ENCODE measurements at regions not wholly inside any gene's neighbourhood (a gene's known extent, or its start where the extent isn't known, plus 50 kb on each side); places are given as distances from the start of the nearest gene placed in this dataset.
"Not testable (repeated sequence)": the region's sequence is repeated elsewhere in the genome, so short reads cannot be mapped to it uniquely, and the experiment has no call there.

DNA sequence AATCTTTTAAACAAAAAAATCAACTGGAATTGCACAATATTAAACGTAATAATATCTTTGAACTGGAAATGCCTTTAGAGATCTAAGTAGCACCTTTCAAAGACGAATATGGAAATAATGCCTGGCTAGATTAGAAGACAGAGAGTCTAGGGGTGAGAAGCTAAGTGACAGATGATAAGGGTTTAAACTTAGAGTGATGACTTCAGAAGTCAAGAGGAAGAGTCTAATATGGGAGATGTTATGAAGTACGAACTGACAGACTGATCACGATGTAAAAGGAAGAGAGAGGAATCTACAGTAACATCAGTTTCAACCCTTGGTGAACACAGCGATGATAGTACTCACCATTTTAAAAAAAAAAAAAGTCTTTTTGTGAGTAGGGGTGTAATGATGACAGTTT, 57.9 kb downstream of the HINT1 start:
- DNase-seq (ENCODE audit: low read depth in 3 of 3, low spot score in 1 of 3), result no peak

DNA sequence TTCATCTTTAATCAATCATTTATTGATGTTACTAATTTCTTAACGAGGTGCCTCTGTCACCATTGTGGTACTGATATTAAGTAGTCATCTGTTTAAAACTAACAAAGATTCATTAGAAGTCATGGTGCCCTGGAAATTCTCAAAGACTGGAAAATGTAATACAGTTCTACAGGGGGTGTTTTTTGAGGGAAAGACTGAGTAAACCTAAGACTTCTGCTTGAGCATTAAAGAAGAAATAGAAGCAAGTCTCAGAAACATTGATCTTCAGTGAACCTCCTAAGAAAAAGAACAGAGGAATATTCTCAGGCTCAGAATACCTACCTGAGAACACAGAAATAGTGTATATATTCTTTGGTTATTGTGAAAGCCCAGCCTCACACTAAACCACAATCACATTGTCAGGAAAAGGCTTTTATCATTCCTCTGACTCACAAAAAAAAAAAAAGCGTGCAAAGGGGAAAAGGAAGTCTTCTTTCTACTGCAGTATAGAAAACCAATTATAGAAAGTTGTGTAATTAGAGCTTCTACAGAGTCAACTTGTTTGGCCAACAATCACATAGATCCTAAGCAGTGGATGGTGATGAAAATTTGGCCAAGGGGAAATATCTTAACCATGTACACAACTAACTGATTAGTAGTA, 60.8 kb downstream of the HINT1 start:
- no peak for DNase-seq (ENCODE audit: low read depth in 3 of 3, low spot score in 1 of 3)

DNA sequence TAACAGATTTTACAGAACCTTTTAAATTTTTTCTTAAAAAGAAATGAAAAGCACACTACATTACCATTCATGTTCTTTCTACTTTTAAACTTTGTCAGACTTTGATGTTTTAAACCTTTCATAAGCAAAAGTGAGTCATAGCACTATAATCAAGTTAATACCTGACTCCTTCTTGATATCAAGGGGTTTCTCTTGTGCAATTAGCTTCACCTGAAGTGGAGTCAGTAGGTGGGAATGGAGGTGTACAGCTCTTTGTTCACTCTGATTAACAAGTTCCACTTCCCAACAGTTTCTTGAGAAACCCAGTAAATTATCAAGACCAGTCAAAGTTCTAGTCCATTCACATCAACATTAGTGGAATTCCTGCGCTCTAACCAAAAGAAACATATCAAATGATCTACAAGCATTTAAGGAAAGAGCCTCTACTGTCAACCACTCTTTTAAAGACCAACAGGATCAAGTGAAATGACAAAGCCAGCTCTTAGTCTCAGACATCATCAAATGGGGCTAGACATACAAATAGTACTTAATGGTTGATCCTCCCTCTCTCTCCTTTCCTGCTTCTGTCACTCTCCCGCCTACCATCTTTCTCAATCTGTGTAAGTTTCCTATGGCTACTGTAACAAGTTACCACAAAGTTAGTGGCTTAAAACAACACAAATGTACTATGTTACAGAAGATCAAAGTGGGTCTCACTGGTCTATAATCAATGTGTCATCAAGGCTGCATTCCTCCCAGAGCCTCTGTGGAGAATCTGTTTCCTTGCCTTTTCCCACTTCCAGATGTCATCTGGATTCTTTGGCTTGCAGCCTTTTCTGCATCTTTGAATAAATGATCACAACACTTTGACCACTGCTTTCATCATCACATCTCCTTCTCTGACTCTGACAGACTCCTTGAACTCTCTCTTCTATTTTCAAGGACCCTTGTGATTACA, 68.0 kb downstream of the HINT1 start:
- no peak for DNase-seq (ENCODE audit: low read depth in 3 of 3, low spot score in 1 of 3)

DNA sequence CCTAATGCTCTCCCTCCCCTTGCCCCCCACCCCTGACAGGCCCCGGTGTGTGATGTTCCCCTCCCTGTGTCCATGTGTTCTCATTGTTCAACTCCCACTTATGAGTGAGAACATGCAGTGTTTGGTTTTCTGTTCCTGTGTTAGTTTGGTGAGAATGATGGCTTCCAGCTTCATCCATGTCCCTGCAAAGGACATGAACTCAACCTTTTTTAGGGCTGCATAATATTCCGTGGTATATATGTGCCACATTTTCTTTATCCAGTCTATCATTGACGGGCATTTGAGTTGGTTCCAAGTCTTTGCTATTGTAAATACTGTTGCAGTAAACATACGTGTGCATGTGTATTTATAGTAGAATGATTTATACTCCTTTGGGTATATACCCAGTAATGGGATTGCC, 69.5 kb downstream of the HINT1 start:
- DNase-seq (ENCODE audit: low read depth in 3 of 3, low spot score in 1 of 3), result not testable (repeated sequence)

DNA sequence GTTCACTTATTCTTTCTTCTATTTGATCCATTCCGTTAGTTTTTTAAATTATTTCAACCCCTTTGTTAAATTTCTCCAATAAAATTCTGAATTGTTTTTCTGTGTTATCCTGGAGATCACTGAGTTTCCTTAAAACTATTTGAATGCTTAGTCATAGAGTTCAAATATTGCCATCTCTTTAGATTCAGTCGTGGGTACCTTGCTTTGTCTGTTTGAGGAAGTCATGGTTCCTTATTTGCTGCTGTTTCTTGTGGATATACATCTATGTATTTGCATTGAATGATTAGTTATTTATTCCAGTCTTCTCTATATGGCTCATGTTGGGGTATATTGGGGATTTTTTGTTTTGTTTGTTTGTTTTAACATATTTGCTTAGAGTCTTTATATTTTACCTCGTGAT, 80.6 kb downstream of the HINT1 start:
- DNase-seq (ENCODE audit: low read depth in 3 of 3, low spot score in 1 of 3), result no peak

DNA sequence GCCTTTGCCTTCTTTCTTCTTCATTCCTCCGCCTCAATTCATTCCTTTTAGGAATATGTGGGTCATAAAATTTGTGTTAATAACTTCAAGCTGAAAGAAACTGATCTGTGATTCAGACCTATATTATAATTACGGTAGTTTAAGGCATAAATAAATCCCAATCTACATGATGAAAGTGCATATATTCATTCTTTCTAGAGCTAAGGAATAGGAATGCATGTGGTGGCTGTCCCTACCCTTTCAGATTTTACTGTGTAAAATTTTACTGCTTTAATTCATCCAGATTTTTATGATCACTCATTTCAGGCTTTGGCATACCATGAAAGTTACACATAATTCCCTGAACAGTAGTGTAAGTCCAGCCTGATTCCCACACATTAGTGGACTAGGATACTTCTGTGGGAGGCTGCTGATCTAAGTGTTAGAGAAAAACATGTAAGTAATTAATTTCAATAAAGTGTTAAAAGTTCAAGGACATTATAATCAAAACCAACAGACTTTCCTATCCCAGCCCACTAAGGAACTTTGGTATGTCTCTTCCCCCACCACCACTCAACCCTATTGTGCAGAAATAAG, 83.1 kb downstream of the HINT1 start:
- DNase-seq (ENCODE audit: low read depth in 3 of 3, low spot score in 1 of 3), result no peak

DNA sequence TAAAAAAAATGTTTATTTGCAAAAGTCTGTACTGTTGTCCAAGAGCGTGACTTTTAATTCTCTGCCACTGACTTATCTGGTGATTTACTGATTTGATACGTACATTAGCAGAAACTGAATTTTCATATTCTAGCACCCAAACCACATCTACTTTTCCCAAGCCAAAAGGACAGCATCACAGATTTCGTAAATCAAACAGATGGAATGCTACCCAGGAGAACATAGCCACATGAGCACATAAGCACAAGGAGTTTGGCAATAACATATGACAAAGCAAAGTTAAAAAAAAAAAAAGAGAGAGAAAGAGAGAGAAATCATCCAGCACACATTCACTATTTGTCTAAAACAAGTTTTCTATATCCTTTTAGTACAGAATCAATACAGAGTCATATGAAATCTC, 83.7 kb downstream of the HINT1 start:
- DNase-seq (ENCODE audit: low read depth in 3 of 3, low spot score in 1 of 3), result no peak

DNA sequence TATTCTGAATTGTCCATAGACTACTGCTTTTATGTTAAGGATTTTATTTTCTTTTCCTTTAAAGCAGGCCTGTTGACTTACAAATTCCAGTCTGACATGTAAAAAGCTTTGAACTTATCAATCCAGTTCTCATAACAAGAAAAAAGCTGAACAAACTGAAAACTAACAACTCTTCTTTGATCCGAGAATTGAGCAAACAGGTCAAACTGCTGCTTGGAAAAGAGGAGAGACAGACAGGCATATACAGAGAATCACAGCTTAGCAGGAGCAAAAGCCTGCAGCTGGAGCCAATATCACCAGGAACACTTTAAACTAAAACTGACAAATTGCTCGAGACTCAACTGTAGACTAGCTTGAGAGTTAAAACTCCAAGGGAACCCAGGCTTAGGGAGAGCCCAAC, 85.8 kb downstream of the HINT1 start:
- DNase-seq (ENCODE audit: low read depth in 3 of 3, low spot score in 1 of 3), result no peak

DNA sequence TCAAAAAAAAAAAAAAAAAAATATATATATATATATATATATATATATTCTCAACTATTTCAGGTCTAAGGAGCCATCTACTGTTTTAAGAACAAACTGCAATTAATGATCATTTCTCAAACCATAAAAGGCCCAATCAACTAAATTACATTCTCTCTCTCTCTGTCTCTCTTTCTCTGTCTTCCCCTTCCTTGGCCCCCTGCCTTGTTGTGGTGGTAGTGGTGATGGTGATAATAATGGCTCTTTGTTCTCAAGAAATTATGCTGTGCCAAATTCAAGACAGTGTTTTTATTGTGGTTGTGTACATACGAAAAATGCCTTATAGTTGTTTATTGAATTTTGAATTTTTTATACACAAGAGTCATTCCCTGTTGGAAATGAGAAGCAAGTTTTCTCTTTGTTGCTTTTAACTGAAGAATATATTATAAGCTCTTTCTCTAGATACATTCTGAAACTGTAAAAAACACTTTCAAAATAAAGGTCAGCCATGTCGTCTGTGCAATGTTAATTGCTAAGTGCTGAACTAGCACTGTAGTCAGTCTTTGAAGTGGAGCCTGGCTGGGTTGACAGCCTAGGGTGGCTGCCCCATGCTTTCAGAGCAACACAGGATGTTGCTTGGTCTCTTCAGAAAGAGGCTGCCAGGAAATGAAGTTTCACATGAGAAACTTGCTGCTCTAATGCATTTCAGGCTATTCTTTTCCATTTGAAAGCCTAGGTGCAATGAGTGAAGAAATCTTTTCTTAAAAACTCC, 96.0 kb downstream of the HINT1 start:
- DNase-seq (ENCODE audit: low read depth in 3 of 3, low spot score in 1 of 3), result peak in 2 of 3 donors; percentile 24 to 28

DNA sequence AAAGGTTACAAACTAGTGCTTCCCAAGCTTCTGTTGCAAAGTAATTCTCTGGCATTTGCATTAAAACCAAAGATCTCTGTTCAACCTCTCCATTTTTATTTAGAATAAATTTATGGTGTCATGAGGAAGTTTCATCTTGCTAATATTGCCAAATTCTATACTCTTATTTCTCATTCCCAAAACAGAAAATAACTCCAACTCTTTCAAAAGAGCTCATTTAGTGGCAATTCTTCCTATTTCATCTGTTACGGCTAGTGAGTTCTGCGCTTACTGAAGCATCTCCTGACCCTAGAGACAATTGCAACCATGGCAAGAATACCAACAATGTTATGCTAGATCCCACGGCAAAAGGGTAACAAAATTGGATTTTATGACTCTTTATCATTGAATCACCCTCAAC, 97.0 kb downstream of the HINT1 start:
- no peak for DNase-seq (ENCODE audit: low read depth in 3 of 3, low spot score in 1 of 3)

DNA sequence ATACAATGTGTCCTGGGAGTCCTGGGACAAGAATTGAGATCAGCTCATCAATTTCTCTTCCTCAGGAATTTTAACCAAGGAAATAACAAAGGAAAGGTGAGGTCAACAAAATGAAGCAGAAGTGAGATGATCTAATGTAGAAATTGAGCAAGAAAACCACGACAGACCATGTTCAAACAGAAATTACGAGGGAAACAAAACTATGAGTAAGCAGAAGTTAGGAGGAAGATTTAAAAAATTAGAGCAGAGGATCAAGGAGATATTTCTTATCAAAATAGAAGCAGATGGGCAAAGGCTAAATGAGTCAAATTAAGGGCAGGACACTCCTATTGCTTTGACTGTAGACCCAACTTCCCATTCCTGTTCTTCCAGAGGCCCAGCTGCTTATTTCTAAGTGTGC, 97.4 kb downstream of the HINT1 start:
- DNase-seq (ENCODE audit: low read depth in 3 of 3, low spot score in 1 of 3), result no peak

DNA sequence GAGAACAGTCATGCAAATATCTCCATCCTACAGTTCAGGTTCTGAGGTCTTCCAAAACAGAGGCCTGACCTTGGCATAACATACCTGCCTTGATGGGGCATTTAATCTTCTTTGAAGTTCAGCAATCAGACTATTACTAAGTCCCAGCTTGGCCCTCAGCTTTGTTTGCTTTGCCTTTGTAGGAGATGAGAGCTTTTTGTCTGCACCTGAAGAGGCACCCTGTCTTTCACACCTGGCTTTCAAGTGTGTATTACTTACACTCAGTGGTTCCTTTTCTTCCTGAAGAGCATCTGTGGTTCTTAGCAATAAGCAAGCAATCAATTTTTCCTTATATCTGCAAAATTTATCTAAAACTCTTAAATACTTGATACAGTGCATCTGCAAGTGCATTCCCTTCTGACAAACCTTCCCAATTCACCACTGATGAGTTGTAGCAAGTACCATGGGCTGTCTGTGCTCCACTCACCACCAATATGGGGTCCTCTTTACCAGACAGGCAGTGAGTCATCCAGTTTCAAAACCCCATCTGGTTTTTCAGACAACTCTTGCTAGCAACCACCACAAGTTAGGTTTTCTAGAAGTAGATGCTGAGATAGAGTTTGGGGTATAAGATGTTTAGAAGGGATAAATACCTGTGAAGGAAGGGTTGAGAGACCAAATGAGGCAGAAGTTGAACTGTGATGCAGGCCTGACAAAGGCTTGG, 100.2 kb downstream of the HINT1 start:
- DNase-seq (ENCODE audit: low read depth in 3 of 3, low spot score in 1 of 3), result no peak

DNA sequence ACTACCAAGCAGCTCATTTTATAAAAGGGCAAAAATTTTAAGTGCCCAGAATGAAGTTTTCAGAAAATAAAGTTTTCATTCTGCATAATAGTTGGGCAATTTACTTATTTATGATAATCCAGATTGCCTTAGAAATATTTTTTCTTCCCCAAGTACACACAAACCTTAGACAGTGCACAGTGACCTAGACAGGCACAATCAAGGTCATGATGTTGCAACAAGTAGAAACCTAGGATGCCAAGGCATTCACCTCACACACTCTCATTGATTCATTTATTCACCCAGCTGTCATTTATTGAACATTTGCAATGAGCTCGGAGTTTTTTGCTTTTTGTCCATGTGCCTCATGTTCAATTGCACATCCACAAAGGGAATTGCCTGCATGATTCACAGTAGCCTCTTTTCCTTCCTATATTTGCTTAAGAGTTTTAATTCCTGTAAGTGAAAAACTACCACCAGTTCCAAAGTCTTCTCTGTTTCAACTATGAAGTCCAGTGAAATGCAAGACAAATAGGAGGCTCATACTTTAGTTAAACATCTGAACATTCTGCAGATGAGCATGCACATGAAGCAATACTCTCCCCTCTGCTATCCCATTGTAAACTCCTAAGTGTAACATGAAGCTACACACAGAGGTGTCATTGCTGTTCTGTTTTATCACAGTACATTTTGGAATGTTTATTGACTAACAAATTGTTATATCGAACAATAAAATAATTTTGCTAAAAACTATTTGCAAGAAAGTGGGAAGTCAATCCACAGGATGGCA, 122.9 kb downstream of the HINT1 start:
- DNase-seq (ENCODE audit: low read depth in 3 of 3, low spot score in 1 of 3), result no peak

DNA sequence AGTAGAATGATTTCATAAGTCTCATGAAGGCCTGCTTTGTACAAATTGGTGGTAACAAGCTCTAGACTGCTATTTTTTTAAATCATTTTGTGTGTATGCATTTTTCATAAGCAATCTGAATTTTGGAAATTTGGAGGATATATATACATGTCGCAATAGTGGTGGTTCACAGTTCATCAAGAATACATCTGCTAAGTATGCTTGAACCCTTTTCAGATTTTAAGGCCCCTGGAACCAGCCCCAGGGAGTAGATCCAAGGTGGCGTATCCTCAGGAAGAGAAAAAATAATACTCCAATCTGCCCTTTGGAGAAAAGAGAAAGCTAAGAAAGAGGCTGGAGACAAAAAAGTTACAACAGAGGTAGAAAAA, 141.6 kb downstream of the HINT1 start:
- DNase-seq (ENCODE audit: low read depth in 3 of 3, low spot score in 1 of 3), result no peak

DNA sequence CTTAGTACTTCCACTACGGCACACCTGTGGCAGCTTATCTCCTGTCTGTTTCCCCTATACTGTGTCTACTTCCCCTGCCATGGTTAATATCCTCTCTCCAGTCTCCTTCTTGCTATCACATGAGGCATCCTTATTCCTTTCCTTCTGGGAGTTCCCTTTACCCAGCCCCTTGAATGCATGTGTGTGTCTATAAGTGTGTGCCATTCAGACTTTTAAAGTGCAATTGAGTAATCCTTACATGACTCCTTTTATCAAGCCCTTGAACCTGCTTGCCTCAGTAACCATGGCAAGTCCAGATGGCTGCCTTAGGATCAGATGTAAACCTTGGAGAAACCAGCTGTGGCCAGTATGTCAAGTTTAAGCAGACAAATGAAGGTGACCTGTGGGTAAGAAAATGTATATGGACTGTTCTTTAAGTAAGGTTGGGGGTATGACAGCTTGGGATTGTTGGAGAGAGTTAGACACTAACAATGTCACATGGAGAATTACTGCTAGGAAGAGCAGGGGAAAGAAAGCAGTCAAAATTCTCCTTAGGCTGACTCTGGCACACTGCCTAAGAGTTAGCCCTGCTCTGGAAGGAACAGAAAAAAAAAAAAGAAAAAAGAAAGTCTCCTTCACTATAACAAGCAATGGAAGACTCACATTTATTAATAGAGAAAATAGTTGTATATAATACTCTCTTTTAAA, 142.1 kb downstream of the HINT1 start:
- DNase-seq (ENCODE audit: low read depth in 3 of 3, low spot score in 1 of 3), result no peak

DNA sequence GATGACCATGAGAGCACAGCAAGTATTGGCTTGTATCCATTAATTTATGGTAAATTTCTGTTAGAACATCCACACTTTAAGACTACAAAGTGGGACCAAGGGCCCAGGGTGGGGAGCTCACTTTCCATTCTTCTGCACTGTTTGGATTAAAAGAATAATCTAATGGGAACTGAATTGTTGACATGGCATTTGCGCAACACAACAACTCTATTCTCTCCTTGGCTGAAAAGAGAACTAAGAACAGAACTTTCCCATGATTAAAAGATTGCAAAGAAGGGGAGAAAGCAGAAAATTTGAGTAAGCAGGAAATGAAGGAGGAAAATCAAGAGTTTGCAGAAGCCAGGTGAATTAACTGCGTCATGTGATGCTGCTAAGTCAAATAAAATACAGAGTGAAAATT, 143.4 kb downstream of the HINT1 start:
- DNase-seq (ENCODE audit: low read depth in 3 of 3, low spot score in 1 of 3), result no peak

DNA sequence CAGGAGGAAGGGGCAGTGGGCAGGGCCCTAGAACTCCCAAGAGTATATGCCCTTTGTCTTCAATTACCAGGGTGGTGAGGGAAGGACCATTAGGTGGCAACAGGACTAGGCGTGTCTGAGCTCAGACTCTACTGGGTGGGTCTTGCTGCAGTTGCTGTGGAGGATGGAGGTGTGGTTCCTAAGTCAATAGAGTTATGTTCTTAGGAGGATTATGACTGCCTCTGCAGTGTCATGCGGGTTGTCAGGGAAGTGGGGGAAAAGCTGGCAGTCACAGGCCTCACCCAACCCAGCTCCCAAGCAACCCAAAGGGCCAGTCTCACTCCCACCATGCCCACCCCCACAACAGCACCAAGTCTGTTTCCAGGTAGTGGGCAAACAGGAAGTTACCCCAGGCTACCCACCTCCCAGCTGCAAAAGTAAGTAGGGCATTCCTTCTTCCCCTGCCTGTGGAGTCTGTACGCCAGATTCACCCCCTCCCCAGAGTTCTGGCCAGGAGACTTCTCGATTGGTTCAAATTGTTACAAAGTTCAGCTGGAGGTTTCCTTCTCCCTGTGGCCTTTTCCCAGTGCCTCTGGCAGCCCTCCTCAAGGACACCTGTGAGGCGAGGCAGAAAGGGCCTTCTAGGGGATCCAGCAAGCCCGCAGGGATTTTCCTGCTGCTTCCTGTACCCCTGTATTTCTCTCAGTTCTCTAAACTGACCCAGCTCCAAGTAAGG, 145.3 kb downstream of the HINT1 start:
- no peak for DNase-seq (ENCODE audit: low read depth in 3 of 3, low spot score in 1 of 3)

DNA sequence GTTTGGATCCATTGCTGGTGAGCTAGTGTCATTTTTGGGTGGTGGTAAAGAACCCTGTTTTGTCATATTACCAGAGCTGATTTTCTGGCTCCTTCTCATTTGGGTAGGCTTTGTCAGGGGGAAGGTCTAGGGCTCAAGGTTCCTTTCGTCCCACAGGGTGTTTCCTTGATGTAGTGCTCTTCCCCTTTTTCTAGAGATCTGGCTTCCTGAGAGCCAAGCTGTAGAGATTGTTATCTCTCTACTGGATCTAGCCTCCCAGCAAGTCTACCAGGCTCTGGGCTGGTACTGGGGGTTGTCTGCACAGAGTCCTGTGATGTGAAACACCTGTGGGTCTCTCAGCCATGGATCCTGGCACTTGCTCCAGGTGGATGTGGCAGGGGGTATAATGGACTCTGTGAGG, 145.9 kb downstream of the HINT1 start:
- no peak for DNase-seq (ENCODE audit: low read depth in 3 of 3, low spot score in 1 of 3)

DNA sequence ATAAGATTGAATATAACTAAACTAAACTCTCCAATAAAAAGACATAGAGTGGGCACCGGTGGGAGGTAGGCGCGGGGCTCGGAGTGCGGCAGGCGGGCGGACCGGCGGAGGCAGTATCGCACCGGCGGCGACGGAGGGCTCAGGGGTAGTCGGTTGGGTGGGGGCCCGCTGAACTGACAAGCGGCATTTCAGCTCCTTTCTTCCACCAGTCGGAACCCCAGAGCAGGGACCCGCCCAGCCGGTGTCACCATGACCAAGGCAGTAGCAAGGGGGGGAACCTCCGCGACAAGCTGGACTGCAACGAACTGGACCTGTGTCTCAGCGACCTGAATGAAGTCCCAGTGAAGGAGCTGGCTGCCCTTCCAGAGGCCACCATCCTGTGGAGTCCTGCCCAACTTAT, 156.7 kb downstream of the HINT1 start:
- DNase-seq (ENCODE audit: low read depth in 3 of 3, low spot score in 1 of 3), result no peak

All from stimulated activated CD4-positive, alpha-beta T cell treated with anti-CD3 and anti-CD28 coated beads, TNF-alpha, amount 100 ng/mL, for 1 hour (primary cell).